NT2/D1 (cell line): ENCODE measurements at regions not wholly inside any gene's neighbourhood (a gene's known extent, or its start where the extent isn't known, plus 50 kb on each side); places are given as distances from the start of the nearest gene placed in this dataset.
"Not testable (repeated sequence)": the region's sequence is repeated elsewhere in the genome, so short reads cannot be mapped to it uniquely, and the experiment has no call there.

Source experiments
- DNase-seq: peaks from one replicate; pipeline ENCODE4 v3.0.0-alpha.2; 2011; ENCODE audit warnings: low read depth, low spot score
- H3K27me3 ChIP-seq: 2 replicates; pipeline ENCODE4 v1.6.0; 2011; ENCODE audit warnings: mild to moderate bottlenecking; ENCODE audit not compliant: insufficient read length, insufficient read depth
- H3K36me3 ChIP-seq: 2 replicates; pipeline ENCODE4 v1.6.1; 2011; ENCODE audit warnings: mild to moderate bottlenecking, low read length, mixed read lengths; ENCODE audit not compliant: insufficient read depth, insufficient read length
- H3K4me1 ChIP-seq: 2 replicates; pipeline ENCODE4 v1.5.1; 2011; ENCODE audit not compliant: insufficient read depth, insufficient read length
- H3K4me3 ChIP-seq: 2 replicates; pipeline ENCODE4 v1.5.1; 2011; ENCODE audit warnings: low read depth; ENCODE audit not compliant: insufficient read length
- H3K9ac ChIP-seq: 2 replicates; pipeline ENCODE4 v1.6.0; 2011; ENCODE audit warnings: low read depth; ENCODE audit not compliant: insufficient read length
- H3K9me3 ChIP-seq: 2 replicates; pipeline ENCODE4 v1.5.1; 2011; ENCODE audit warnings: mild to moderate bottlenecking, low read length; ENCODE audit not compliant: insufficient read depth
- SUZ12 ChIP-seq: IDR thresholded peaks from 2 replicates; pipeline ENCODE4 v1.6.1; 2011; ENCODE audit not compliant: insufficient read length, insufficient read depth; ENCODE audit errors: extremely low read depth
- YY1 ChIP-seq: IDR thresholded peaks from 2 replicates; pipeline ENCODE4 v1.6.1; 2011; ENCODE audit not compliant: insufficient read length, insufficient read depth
- ZNF274 ChIP-seq: IDR thresholded peaks from 2 replicates; pipeline ENCODE4 v1.6.1; 2011; ENCODE audit warnings: mild to moderate bottlenecking, low read depth, low read length

DNA sequence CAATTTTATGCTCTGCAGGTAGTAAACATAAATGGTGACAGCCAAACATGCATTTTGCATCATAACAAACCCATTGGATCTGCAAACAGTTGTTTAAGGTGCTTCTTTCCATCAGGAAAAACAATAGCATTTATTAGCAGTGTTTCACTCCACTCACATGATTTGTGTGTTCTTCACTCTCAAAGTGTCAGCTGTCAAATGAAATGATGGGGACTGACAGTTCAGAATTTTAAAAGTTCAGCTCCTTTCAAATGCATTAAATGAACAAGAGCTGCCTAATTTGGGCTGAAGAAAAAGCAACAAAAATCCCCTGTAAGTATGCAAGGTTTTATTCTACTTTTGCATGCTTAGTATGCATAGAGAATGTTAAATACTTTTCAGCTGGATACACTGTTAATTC, 145.2 kb upstream of the CDIN1 start:
- no peaks in the 10 kb centered on the region for H3K9me3 ChIP-seq

DNA sequence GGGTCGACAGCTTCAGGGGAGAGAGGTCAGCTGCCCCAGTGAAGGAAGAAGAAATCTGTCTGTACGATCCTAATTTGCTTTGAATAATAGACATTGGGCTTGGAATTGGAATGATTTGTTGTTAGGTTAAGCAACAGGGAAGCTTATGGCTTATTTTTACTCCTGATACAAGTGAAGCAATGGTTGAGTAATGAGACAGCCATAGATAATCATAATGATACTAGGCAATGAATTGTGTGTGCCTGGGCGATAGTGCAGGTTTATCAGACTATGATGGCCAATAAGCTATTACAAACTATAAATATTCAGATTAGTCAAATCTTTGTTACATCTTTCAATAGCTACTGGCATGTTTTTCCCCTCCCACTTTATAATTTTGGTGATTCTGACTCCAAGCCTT, 140.9 kb upstream of the CDIN1 start:
- no peaks in the 10 kb centered on the region for H3K9me3 ChIP-seq
- no peak for TF ChIP-seq SUZ12
- no peak for TF ChIP-seq ZNF274
- no peak for TF ChIP-seq YY1
- DNase-seq: no peak
- no peaks in the 10 kb centered on the region for H3K27me3 ChIP-seq
- H3K4me3 ChIP-seq: no peak overlapping the region
- no peaks in the 10 kb centered on the region for H3K36me3 ChIP-seq
- H3K9ac ChIP-seq: no peak overlapping the region
- H3K4me1 ChIP-seq: no peaks in the 10 kb centered on the region

More for the DNA sequence above, 145.2 kb upstream of the CDIN1 start:
- Histone ChIP-seq H3K36me3 (no peaks in the 10 kb centered on the region), H3K9ac (no peak overlapping the region), H3K4me3 (no peak overlapping the region), H3K27me3 (no peaks in the 10 kb centered on the region), H3K4me1 (no peaks in the 10 kb centered on the region)
- TF ChIP-seq YY1 (no peak), ZNF274 (no peak), SUZ12 (no peak)
- DNase-seq: no peak

DNA sequence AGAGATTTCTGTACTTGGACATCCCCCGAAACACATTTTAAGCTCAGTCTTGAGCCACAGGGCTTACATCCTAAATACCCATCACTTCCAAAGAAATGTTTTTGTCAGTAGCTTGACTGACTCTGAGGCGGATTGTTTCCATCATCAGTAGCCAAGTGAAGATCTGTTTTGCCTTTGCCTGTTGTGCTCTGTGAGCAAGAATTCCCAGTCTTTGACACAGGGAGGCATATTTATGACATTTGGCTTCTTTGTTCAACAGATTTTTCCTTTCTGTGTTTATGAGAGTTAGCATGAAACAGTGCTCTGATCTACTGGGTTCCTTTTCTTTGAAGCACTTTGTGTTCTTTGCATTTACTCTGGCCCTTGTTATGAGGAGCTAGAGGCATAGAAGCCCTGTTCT, 132.1 kb upstream of the CDIN1 start:
- Histone ChIP-seq H3K27me3 (no peaks in the 10 kb centered on the region), H3K4me3 (no peak overlapping the region), H3K9me3 (no peaks in the 10 kb centered on the region), H3K36me3 (no peaks in the 10 kb centered on the region), H3K9ac (no peak overlapping the region), H3K4me1 (no peaks in the 10 kb centered on the region)
- TF ChIP-seq SUZ12 (no peak), YY1 (no peak), ZNF274 (no peak)
- DNase-seq: no peak

DNA sequence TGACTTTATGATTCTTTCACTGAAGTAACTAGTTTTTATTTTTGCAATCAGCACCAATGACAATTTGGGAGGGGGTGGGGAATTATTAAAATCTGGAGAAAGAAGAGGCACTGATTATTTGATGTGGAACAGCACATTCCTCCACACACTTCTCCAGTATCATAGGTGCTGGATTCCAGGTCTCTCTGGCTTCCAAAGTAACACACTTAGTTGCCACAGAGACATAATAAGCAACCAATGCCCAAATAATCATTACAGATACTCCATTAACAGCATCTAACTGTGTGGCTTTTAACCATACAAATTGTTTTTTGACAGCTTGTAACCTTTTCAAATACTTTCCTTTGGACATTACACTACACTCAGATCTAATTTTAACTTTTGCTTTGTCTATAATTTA, 131.0 kb upstream of the CDIN1 start:
- Histone ChIP-seq H3K4me3 (no peak overlapping the region), H3K9ac (no peak overlapping the region), H3K27me3 (no peaks in the 10 kb centered on the region), H3K36me3 (no peaks in the 10 kb centered on the region), H3K4me1 (no peaks in the 10 kb centered on the region), H3K9me3 (no peaks in the 10 kb centered on the region)
- TF ChIP-seq SUZ12 (no peak), ZNF274 (no peak), YY1 (no peak)
- DNase-seq: no peak

DNA sequence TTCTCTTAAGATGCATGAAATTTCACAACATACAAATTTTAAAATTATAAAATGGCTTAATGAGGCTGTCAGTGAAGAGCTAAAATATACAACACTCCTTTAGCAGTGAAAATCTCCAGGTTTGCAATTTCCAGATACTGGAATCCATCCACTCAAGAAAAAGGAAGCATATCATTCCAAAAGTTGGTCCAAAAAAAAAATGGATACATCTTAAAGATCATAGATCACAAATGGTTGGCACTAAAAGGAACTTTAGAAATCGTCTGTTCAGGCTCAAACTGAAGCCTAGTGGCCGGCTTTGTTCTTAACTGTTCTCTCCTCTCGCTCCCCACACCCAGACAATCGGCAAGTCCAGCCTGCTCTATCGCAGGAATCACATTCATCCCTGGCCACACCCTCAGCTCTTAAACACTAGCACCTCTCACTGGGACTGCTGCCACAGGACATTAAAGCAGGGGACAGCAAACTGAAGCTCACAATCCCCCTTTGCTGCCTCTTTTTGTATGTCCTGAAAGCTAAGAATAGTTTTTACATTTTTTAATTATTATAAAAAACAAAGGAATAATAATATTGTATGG, 130.3 kb upstream of the CDIN1 start:
- Histone ChIP-seq H3K9ac (no peak overlapping the region), H3K9me3 (no peaks in the 10 kb centered on the region), H3K36me3 (no peaks in the 10 kb centered on the region), H3K27me3 (no peaks in the 10 kb centered on the region), H3K4me1 (no peaks in the 10 kb centered on the region), H3K4me3 (no peak overlapping the region)
- no peak for DNase-seq
- TF ChIP-seq YY1 (no peak), SUZ12 (no peak), ZNF274 (no peak)

DNA sequence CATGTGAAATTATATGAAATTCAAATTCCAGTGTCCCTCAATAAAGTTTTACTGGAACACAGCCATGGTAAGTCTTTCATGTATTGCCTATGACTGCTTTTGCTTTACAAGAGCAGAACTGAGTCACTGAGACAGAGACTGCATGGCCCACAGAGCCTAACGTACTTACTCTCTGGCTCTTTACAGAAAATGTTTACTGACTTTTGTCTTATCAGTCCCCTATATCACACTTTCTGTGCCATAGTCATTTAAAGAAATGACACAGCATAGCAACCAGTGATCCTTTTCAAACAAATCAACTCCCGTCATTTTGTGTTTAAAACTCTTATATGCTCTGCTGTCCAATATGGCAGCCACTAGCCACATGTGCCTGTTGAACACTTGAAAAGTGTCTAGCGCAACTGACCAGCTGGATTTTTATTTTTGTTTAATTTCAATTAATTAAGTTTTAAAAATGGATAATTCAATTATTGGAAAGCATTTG, 129.7 kb upstream of the CDIN1 start:
- TF ChIP-seq SUZ12 (no peak), ZNF274 (no peak), YY1 (no peak)
- Histone ChIP-seq H3K9ac (no peak overlapping the region), H3K27me3 (no peaks in the 10 kb centered on the region), H3K4me3 (no peak overlapping the region), H3K4me1 (no peaks in the 10 kb centered on the region), H3K9me3 (no peaks in the 10 kb centered on the region), H3K36me3 (no peaks in the 10 kb centered on the region)
- DNase-seq: no peak

DNA sequence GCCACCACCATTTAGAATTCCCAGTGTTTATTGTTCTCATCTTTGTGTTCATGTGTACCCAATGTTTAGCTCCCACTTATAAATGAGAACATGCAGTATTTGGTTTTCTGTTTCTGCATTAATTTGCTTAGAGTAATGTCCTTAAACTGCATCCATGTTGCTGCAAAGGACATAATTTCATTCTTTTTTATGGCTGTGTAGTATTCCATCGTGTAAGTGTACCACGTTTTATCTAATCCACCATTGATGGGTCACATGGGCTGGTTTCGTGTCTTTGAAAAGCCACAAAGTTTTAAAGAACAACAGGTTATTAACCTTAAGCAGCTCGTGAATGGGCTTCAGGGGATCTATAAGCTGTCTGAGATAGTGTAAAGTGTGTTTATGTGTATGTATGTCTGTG, 125.2 kb upstream of the CDIN1 start:
- H3K9ac ChIP-seq, H3K36me3 ChIP-seq, H3K9me3 ChIP-seq, H3K4me3 ChIP-seq, H3K4me1 ChIP-seq, H3K27me3 ChIP-seq, DNase-seq: not testable (repeated sequence)
